AG04450 (cell line): ENCODE measurements at regions not wholly inside any gene's neighbourhood (a gene's known extent, or its start where the extent isn't known, plus 50 kb on each side); places are given as distances from the start of the nearest gene placed in this dataset.

Experiments
- CTCF ChIA-PET: fragments of 300-600, 350-600 bp; formaldehyde crosslinking; extraction: SDS; loops from one replicate; lab custom pipeline; 2022; ENCODE audit warnings: antibody characterized with exemption, inconsistent platforms; lab: Charles Lee
- POLR2A ChIA-PET: fragments of 350-600 bp; formaldehyde crosslinking; extraction: SDS; loops from one replicate; lab custom pipeline; 2021; ENCODE audit warnings: antibody characterized with exemption, inconsistent platforms; lab: Yijun Ruan, JAX
- DNase-seq: peaks from one replicate; pipeline ENCODE4 v3.0.0-alpha.2; 2011; ENCODE audit warnings: low read depth, low spot score
- H3K27ac ChIP-seq: one replicate; pipeline ENCODE4 v1.5.1; 2012; ENCODE audit warnings: low read depth, low read length, control low read depth
- H3K27me3 ChIP-seq: one replicate; pipeline ENCODE4 v1.6.0; 2012; ENCODE audit warnings: low read length; ENCODE audit not compliant: control insufficient read depth, insufficient read depth
- H3K4me3 ChIP-seq: 2 replicates; pipeline ENCODE4 v1.5.1; 2011; ENCODE audit warnings: mild to moderate bottlenecking, low read depth, low read length, control low read depth
- H3K9me3 ChIP-seq: 2 replicates; pipeline ENCODE4 v1.5.1; 2012; ENCODE audit warnings: low read length; ENCODE audit not compliant: control insufficient read depth, insufficient read depth
- TF ChIP-seq, protein P1 (sequence below): IDR thresholded peaks from 2 replicates; pipeline ENCODE4 v1.5.1; 2011; ENCODE audit warnings: low read depth, low read length, control low read depth, inconsistent platforms

DNA sequence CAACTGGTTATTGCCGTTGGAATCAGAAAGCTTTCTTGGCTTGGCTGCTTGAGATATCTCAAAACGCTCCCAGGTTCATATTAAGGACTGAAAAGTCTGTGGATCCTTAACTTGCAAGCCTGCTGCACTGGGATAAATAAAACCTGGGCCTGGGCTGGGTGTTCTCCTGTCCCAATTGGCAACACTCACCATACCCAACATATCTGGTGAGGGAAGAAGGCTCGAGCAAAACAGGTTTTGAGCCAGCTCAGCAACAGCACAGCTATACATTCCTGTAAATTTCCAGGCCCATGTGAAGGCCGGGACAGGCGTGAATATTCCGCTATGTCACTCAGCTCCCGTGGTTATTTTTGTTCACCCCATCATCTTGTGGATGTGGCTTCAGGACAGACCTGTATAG, 169.0 kb upstream of the BCL6 start:
- CTCF ChIA-PET: interaction anchor here (2.0 kb wide), 1 partner anchor 167 kb away, joined by 7 read pairs; no protein-coding TSS in a partner anchor
- H3K27ac ChIP-seq: no peak overlapping the region
- H3K9me3 ChIP-seq: no peaks in the 10 kb centered on the region
- H3K27me3 ChIP-seq: no peaks in the 10 kb centered on the region
- H3K4me3 ChIP-seq: no peak overlapping the region
- TF ChIP-seq, protein P1, sequence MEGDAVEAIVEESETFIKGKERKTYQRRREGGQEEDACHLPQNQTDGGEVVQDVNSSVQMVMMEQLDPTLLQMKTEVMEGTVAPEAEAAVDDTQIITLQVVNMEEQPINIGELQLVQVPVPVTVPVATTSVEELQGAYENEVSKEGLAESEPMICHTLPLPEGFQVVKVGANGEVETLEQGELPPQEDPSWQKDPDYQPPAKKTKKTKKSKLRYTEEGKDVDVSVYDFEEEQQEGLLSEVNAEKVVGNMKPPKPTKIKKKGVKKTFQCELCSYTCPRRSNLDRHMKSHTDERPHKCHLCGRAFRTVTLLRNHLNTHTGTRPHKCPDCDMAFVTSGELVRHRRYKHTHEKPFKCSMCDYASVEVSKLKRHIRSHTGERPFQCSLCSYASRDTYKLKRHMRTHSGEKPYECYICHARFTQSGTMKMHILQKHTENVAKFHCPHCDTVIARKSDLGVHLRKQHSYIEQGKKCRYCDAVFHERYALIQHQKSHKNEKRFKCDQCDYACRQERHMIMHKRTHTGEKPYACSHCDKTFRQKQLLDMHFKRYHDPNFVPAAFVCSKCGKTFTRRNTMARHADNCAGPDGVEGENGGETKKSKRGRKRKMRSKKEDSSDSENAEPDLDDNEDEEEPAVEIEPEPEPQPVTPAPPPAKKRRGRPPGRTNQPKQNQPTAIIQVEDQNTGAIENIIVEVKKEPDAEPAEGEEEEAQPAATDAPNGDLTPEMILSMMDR: no peak
- no peak for DNase-seq
- POLR2A ChIA-PET: interaction anchor here (1.3 kb wide), 1 partner anchor 41 kb away, joined by 5 read pairs; no protein-coding TSS in a partner anchor

DNA sequence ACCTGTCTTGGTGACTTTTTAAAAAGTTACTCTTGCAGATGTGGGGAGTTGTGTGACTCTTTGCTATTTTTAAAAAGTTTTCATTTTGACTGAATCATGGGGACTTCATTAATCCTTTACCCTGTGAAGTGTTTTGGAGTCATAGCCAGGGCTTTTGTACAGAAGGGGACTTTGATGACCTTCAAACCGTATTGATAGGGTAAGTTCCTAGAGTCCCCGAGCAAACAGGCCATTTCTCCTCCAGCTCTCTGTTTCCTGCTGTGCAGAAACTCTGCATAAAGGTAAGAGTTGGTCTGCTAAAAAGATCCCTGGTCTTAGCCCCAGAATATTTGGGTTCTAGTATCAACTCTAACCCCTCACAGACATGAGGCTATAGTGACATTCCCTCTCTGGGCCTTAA, 170.8 kb upstream of the BCL6 start:
- no peak for DNase-seq
- no peak overlapping the region for H3K27ac ChIP-seq
- no peaks in the 10 kb centered on the region for H3K9me3 ChIP-seq
- TF ChIP-seq, protein P1: no peak
- ChIA-PET CTCF (interaction anchor here (1.0 kb wide), 1 partner anchor 169 kb away, joined by 6 read pairs; no protein-coding TSS in a partner anchor), POLR2A (interaction anchor here (1.2 kb wide), 1 partner anchor 170 kb away, joined by 5 read pairs; the partner anchor contains the start of gene BCL6)
- no peaks in the 10 kb centered on the region for H3K27me3 ChIP-seq
- no peak overlapping the region for H3K4me3 ChIP-seq

DNA sequence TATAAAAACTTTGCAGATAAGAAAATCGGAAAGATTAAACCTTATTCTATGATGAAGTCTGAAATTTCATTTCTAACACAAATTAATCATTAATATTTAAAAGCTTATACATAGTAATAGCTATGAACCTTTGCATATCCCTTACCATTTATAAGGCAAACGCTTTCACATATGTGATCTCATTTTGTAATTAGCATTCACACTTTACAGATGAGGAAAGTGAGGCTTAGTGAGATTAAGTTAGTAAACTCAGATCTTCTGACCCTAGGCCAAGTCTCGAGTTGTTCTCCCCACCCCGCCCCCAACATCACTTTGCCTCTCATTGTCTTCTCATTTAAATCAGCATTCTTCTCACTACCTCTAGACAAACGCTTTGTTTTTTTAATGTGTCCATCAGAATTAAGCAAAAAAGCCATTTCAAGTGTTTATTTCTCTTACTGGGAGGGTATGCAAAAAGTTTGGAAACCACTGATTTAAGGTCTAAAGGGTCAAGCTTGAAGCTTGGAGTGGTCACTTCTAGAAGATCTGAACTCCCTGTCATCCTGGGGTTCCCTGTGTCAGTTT, 172.9 kb upstream of the BCL6 start:
- Histone ChIP-seq H3K27me3 (no peaks in the 10 kb centered on the region), H3K9me3 (no peaks in the 10 kb centered on the region), H3K27ac (no peak overlapping the region), H3K4me3 (no peak overlapping the region)
- ChIA-PET POLR2A (interaction anchor here (0.6 kb wide), 1 partner anchor 9 kb away, joined by 3 read pairs; no protein-coding TSS in a partner anchor), CTCF (interaction anchor here (0.6 to 1.8 kb wide), 21 partner anchors 8 to 1037 kb away, joined by 3 to 7 read pairs (median 4); no protein-coding TSS in a partner anchor)
- DNase-seq: no peak
- TF ChIP-seq, protein P1: no peak

DNA sequence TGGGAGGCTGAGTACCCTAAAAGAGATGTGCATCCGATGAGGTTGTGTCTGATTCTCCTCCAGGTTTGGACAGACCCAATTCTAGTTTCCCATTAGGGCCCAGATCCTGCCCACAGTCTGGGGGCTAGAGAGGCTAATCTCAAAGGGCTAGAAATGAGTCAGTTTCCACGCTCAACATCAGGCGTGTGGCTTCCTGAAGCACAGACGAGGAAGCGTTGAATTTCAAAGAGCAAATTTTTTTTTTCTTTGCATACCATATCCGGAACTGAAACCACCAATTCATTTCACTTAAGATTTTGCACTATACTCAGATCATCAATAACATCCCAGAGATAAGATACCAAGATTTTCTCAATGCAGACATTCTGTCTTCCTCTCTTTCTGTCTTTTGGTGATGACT, 173.8 kb upstream of the BCL6 start:
- CTCF ChIA-PET: interaction anchor here (0.6 kb wide), 1 partner anchor 220 kb away, joined by 3 read pairs; no protein-coding TSS in a partner anchor
- no peak for DNase-seq
- POLR2A ChIA-PET: no interaction called here
- no peak overlapping the region for H3K4me3 ChIP-seq
- H3K27ac ChIP-seq: no peak overlapping the region
- TF ChIP-seq, protein P1: no peak
- no peaks in the 10 kb centered on the region for H3K27me3 ChIP-seq
- no peaks in the 10 kb centered on the region for H3K9me3 ChIP-seq

DNA sequence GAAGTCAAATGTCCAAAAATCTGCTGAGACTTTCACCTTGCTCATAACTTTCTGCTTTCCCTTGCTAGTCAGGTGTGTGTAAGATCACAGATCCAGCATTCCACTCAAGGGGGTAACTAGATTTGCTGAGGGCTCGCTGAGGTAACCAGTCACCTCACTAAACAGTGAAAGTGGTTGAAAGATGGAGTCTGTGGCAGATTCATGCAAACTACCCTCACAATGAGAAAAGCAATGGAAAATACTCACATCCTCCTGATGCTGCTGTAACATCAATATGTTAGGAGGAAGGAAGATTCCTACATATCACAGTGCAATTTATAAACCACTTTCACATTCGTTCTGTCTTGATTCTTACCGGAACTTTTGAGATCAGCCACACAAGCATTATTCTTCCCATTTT, 174.3 kb upstream of the BCL6 start:
- Histone ChIP-seq H3K4me3 (no peak overlapping the region), H3K27ac (no peak overlapping the region), H3K9me3 (no peaks in the 10 kb centered on the region), H3K27me3 (no peaks in the 10 kb centered on the region)
- TF ChIP-seq, protein P1: no peak
- ChIA-PET POLR2A (no interaction called here), CTCF (no interaction called here)
- DNase-seq: no peak
